Right atrium auricular region (tissue), 2 donors: ENCODE measurements at regions not wholly inside any gene's neighbourhood (a gene's known extent, or its start where the extent isn't known, plus 50 kb on each side); places are given as distances from the start of the nearest gene placed in this dataset.

Experiments
- DNase-seq: peaks from one replicate; pipeline ENCODE4 v3.0.0-alpha.2; 2019; ENCODE audit warnings: low spot score
- H3K27ac ChIP-seq, 2 donors: fragments of 200-600 bp; sonication (generic); 1 replicate in 1 of 2; 2 replicates in 1 of 2; pipeline ENCODE4 v1.5.1; 2016 to 2019
- H3K27me3 ChIP-seq, 2 donors: fragments of 200-600 bp; sonication (generic); one replicate each; pipeline versions ENCODE4 v1.5.1 to v1.6.0; 2017 to 2019
- H3K36me3 ChIP-seq: fragments of 200-600 bp; sonication (generic); one replicate; pipeline ENCODE4 v1.5.1; 2016
- H3K4me1 ChIP-seq, 2 donors: fragments of 200-600 bp; sonication (generic); one replicate each; pipeline versions ENCODE4 v1.5.1 to v1.6.0; 2017 to 2019
- H3K4me3 ChIP-seq, 2 donors: fragments of 200-600 bp; sonication (generic); 1 replicate in 1 of 2; 2 replicates in 1 of 2; pipeline ENCODE4 v1.5.1; 2017 to 2019; ENCODE audit warnings: mild to moderate bottlenecking in 1 of 2, moderate library complexity in 1 of 2
- H3K9me3 ChIP-seq, 2 donors: fragments of 200-600 bp; sonication (generic); one replicate each; pipeline ENCODE4 v1.5.1; 2019
- TF ChIP-seq, protein P1 (sequence below), 2 donors: fragments of 200-600 bp; sonication (generic); IDR thresholded peaks; one replicate each; pipeline ENCODE4 v1.5.1; 2019; ENCODE audit warnings: antibody characterized with exemption in 2 of 2

DNA sequence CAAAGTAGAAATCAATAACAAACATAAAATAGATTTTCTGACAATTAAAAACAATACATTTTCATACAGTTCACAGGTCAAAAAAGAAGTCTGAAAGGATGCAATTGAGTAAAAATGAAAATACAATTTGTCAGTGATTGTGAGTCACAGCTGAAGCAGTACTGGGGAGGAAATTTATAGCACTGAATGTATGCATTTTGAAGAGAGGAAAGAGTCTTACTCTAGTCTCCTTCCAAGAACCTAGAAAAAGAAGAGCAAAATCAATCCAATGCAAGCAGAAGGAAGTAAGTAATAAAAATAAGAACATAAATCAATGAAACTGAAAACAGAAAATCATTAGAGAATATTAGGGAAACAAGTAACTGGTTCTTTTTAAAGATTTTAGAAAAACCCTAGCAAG, 507.2 kb upstream of the IGFBP3 start:
- Histone ChIP-seq H3K27ac (no peak overlapping the region), H3K4me3 (no peak overlapping the region)

DNA sequence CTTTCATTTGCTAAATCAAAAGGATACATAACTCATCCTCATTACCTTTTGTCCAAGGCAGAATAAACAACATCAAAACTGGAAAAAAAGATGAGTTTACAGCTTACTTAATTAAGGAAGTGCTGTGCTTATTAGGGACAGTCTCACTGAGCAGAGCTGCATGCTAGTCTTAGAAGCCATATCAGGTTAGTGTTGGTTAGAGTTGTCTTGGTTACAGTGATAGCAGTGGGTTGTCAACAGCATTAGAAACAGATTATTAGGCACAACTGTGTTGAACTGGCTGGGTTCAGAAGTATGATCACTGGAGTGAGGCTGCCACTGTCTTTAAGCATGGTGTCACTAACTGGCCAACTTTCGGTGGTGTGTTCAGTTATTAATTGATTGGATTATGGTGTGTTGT, 503.9 kb upstream of the IGFBP3 start:
- no peaks in the 10 kb centered on the region for H3K27me3 ChIP-seq
- H3K36me3 ChIP-seq = no peaks in the 10 kb centered on the region
- TF ChIP-seq, protein P1, sequence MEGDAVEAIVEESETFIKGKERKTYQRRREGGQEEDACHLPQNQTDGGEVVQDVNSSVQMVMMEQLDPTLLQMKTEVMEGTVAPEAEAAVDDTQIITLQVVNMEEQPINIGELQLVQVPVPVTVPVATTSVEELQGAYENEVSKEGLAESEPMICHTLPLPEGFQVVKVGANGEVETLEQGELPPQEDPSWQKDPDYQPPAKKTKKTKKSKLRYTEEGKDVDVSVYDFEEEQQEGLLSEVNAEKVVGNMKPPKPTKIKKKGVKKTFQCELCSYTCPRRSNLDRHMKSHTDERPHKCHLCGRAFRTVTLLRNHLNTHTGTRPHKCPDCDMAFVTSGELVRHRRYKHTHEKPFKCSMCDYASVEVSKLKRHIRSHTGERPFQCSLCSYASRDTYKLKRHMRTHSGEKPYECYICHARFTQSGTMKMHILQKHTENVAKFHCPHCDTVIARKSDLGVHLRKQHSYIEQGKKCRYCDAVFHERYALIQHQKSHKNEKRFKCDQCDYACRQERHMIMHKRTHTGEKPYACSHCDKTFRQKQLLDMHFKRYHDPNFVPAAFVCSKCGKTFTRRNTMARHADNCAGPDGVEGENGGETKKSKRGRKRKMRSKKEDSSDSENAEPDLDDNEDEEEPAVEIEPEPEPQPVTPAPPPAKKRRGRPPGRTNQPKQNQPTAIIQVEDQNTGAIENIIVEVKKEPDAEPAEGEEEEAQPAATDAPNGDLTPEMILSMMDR (IDR thresholded peaks at IDR 0.05) = no peak
- no peaks in the 10 kb centered on the region for H3K4me1 ChIP-seq
- H3K27ac ChIP-seq = no peak overlapping the region
- DNase-seq = no peak
- no peaks in the 10 kb centered on the region for H3K9me3 ChIP-seq
- H3K4me3 ChIP-seq = no peak overlapping the region

More for the DNA sequence above, 507.2 kb upstream of the IGFBP3 start:
- no peaks in the 10 kb centered on the region for H3K4me1 ChIP-seq
- no peak for DNase-seq
- no peaks in the 10 kb centered on the region for H3K27me3 ChIP-seq
- TF ChIP-seq, protein P1 (IDR thresholded peaks at IDR 0.05) = no peak
- H3K9me3 ChIP-seq = no peaks in the 10 kb centered on the region
- no peaks in the 10 kb centered on the region for H3K36me3 ChIP-seq

DNA sequence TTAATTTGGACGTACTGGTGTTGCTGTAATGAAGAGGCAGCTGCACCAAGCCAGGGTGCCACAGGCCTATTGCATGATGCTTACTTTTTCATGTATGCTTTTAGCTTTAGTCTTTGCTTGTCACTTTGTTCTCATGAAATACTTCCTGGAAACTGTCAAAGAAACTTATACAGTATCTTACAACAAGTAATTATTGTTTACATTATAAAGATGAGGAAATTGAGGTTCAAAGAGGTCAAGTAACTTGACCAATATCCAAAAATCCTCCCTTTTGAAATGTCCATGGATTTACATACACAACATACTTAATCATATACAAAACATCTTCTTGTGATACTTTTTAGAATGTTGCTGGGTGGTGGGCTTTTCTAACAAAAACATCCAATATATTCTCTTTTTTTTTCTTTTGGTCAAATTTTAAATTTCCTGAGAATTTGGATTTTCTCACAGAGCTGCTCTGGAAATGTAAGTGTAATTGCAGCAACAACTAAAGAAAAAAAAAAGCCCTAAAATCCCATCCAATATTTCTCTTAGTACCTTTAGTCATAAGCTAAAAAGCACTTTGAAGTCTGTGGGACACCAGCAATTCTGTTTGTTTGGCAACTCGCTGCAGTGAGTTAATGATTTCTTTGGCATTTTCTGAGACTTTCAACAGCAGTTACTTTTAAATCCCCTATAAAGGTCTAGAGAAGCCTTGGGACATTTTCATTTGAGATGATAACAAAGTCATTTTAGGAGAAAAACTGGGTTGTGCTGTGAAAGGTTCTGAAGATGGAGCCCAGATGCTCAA, 500.6 kb upstream of the IGFBP3 start:
- no peak for DNase-seq
- no peaks in the 10 kb centered on the region for H3K27me3 ChIP-seq
- TF ChIP-seq, protein P1 (IDR thresholded peaks at IDR 0.05) = no peak
- H3K27ac ChIP-seq = no peak overlapping the region
- no peaks in the 10 kb centered on the region for H3K4me1 ChIP-seq
- no peaks in the 10 kb centered on the region for H3K36me3 ChIP-seq
- H3K4me3 ChIP-seq = no peak overlapping the region
- H3K9me3 ChIP-seq = no peaks in the 10 kb centered on the region

DNA sequence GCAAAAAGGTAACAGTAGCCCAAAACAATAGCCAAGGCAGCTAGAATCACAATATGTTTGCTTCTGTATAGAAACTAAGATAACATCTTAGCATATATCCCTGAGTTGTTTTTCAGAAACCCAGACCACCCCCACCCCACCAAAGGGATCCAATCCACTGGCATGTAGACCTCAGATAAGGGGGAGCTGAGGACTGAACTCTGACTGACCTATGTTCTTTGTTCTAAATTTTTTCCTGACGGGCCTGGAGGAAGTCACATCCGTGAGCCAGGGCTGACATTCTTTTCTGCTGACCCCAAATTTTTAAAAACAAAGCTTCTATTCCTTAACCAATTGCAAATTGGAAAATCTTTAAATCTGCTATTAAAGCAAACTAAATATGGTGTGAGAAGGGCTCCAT, 493.9 kb upstream of the IGFBP3 start:
- Histone ChIP-seq H3K4me1 (no peaks in the 10 kb centered on the region), H3K36me3 (no peaks in the 10 kb centered on the region), H3K9me3 (no peaks in the 10 kb centered on the region), H3K27ac (no peak overlapping the region), H3K4me3 (no peak overlapping the region), H3K27me3 (no peaks in the 10 kb centered on the region)
- DNase-seq = no peak
- TF ChIP-seq, protein P1 (IDR thresholded peaks at IDR 0.05) = no peak

DNA sequence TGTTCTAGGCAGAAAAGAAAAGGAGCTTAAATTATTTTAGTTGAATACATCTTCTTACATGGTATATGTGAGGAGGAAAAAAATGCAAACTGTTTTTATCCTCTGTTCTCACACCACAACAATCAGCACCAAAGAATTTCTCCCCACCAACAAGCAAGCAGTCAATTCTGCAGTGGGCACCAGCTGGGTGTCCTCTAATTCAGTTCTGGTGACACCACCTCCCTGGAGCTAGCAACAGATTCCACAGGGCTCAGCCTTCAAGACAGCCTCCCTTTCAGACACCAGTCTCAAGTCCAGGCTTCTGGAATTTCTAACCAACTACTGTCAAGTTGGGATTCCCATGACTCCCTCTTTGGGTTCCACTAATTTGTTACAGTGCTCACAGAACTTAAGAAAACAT, 490.2 kb upstream of the IGFBP3 start:
- Histone ChIP-seq H3K9me3 (no peaks in the 10 kb centered on the region), H3K4me1 (no peaks in the 10 kb centered on the region), H3K4me3 (no peak overlapping the region), H3K27me3 (no peaks in the 10 kb centered on the region), H3K36me3 (no peaks in the 10 kb centered on the region), H3K27ac (no peak overlapping the region)
- TF ChIP-seq, protein P1 (IDR thresholded peaks at IDR 0.05) = no peak
- no peak for DNase-seq

DNA sequence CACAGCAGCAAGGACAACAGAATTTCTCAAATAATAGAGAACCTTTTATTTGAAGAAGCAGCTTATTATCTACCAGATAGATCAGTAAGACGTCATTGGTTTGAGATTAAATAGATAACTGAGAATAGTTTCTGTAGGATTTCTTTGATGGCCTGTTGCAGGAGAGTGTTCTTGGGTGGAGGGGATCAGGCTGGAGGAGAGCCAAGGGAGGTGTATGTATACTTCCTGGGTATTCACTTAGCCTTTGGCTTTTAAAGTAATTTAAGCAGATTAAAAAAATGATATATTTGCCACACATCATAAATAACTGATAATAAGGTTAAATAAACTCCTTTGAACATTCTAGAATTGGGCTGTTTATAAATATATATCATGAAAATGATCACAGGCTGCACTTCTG, 486.1 kb upstream of the IGFBP3 start:
- H3K27me3 ChIP-seq = no peaks in the 10 kb centered on the region
- no peak overlapping the region for H3K27ac ChIP-seq
- H3K36me3 ChIP-seq = no peaks in the 10 kb centered on the region
- no peaks in the 10 kb centered on the region for H3K9me3 ChIP-seq
- TF ChIP-seq, protein P1 (IDR thresholded peaks at IDR 0.05) = no peak
- DNase-seq = no peak
- H3K4me3 ChIP-seq = no peak overlapping the region
- H3K4me1 ChIP-seq = no peaks in the 10 kb centered on the region
